Ovary (tissue), 3 donors: ENCODE measurements at regions not wholly inside any gene's neighbourhood (a gene's known extent, or its start where the extent isn't known, plus 50 kb on each side); places are given as distances from the start of the nearest gene placed in this dataset.

ENCODE experiments used
- EP300 ChIP-seq: sonication (generic); formaldehyde crosslinking; IDR thresholded peaks from one replicate; pipeline ENCODE4 v1.6.1; 2017; ENCODE audit warnings: antibody characterized with exemption
- POLR2A ChIP-seq: fragments of 450-650 bp; IDR thresholded peaks from one replicate; pipeline ENCODE4 v1.6.1; 2017; ENCODE audit warnings: antibody characterized with exemption, mild to moderate bottlenecking, moderate library complexity
- TF ChIP-seq, protein P1 (sequence below), 3 donors: fragments of 450-650 bp in 2 of 3; fragments of 200-600 bp in 1 of 3; IDR thresholded peaks; one replicate each; pipeline versions ENCODE4 v1.5.1 to v1.8.0; 2016 to 2022; ENCODE audit warnings: antibody characterized with exemption in 3 of 3, mild to moderate bottlenecking in 1 of 3
- donor health status: DM: no; HTN: no; CAD: no.

DNA sequence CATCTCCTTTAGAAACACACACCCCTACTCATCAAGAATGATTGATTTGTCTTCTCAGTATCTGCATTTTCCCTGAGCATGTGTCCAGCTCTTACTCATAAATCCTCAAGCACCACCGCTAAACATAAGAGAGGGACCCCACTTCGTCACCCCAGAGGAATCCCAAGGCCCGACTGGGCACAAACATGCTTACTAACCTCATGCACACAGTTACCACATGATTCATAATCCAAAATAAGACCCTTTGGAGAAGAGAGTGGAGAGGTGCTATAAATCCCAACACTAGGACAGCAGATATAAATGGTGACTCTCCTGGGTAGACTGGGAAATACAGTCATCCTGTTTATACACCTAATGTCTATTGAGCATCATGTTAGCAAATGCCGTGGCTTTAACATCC, 843.2 kb upstream of the ID2 start:
- TF ChIP-seq, protein P1, sequence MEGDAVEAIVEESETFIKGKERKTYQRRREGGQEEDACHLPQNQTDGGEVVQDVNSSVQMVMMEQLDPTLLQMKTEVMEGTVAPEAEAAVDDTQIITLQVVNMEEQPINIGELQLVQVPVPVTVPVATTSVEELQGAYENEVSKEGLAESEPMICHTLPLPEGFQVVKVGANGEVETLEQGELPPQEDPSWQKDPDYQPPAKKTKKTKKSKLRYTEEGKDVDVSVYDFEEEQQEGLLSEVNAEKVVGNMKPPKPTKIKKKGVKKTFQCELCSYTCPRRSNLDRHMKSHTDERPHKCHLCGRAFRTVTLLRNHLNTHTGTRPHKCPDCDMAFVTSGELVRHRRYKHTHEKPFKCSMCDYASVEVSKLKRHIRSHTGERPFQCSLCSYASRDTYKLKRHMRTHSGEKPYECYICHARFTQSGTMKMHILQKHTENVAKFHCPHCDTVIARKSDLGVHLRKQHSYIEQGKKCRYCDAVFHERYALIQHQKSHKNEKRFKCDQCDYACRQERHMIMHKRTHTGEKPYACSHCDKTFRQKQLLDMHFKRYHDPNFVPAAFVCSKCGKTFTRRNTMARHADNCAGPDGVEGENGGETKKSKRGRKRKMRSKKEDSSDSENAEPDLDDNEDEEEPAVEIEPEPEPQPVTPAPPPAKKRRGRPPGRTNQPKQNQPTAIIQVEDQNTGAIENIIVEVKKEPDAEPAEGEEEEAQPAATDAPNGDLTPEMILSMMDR (IDR thresholded peaks at IDR 0.05): no peak
- TF ChIP-seq POLR2A (no peak), EP300 (no peak)
